ENCODE measurements at regions not wholly inside any gene's neighbourhood (a gene's known extent, or its start where the extent isn't known, plus 50 kb on each side); places are given as distances from the start of the nearest gene placed in this dataset.
"Not testable (repeated sequence)": the region's sequence is repeated elsewhere in the genome, so short reads cannot be mapped to it uniquely, and the experiment has no call there.

DNA sequence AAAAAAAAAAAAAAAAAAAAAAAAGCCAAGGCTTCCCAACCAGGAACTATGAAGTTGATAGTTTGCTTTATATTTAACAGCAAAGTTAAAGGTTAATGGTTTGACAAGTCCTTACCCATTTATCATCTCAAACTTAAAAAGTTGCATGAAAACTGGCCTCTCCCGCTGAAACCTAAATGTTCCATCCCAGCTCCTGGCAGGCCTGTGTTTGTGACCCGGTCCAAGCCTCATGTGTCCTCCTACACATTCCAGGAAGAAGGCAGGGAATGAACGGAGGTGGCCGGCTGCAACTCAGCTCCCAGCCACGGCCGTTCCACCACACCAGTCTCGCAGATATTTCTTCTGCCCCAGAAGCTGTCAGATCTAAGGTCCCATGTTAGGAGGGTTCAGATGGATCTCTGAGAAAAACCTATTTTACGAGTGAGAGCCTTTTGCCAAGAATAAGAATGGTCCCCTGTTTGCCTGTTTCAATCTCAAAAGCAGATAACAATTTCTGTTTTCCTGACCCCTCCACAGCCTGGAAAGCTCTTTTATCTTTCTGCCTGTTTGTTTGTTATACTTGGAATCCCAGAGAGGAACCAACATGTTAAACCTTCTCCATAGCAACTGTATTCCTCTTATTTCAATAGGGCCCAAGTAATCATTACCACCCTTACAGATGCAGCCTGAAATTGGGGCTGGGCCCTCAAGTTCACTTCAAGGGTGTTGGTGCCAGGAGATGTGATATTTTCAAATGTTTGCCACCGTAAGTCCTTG is 56.5 kb downstream of the KCTD12 start:
- peak; percentile 35 to 68 (median 46) for DNase-seq (ENCODE audit: low read depth in 4 of 4, low spot score in 3 of 4)

DNA sequence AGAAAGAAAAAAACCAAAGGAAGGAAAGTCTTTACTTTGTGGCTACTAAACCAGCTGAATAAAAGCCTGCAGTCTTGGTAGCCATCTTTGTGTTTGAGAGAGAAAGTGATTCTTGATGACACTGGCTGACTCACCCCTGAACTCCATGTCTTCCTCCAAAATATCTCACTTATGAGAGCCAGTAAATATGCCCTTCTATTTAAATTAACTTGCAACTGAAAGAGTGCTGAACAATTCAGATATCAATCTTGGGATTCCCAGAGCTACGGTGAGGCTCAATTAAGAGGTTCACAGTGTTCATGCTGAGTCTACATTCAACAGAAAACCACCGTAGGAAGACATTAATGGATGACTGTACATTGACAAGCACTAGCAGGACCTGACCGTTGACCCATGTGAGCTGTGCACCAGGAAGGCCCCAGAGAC is 57.9 kb downstream of the KCTD12 start:
- no peak for DNase-seq (ENCODE audit: low read depth in 4 of 4, low spot score in 3 of 4)

DNA sequence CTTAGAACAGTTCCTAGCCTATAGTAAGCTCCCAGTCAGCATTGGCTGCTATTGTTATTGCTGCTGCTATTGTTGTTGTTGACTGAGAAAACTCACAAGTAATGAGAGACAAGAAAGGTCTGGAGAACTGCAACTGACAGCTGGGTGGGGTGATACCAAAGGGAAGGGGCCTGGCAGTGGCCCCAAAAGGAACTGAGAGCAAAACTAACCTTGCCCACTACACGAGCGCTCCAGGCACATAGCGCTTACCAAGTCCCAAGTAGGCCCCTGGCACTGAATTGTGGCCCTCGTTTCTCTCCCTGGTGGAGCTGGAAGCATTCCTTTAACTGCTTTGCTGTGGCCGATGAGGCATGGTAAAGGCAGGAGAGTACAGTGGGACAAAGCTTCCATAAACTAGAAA is 59.7 kb downstream of the KCTD12 start:
- DNase-seq (ENCODE audit: low read depth in 4 of 4, low spot score in 3 of 4), result no peak

DNA sequence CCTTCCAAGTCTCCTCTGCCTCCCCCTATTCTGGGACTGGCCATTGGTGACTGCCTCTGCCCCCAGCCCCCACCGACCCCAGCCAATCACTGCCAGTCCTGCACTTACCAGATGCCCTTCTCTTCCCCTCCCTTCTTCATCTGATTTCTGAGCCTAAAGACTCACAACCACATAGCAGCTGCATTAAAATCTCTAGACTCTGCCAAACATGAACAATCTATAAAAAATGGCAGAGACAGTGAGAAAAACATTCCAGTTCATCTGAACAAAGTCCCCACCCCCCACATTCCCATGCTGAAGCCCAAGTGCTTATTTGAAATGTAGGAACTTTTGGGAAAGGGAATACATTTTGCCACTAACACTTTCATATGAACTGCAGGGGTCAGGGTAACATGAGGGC is 60.8 kb downstream of the KCTD12 start:
- DNase-seq (ENCODE audit: low read depth in 4 of 4, low spot score in 3 of 4), result no peak

DNA sequence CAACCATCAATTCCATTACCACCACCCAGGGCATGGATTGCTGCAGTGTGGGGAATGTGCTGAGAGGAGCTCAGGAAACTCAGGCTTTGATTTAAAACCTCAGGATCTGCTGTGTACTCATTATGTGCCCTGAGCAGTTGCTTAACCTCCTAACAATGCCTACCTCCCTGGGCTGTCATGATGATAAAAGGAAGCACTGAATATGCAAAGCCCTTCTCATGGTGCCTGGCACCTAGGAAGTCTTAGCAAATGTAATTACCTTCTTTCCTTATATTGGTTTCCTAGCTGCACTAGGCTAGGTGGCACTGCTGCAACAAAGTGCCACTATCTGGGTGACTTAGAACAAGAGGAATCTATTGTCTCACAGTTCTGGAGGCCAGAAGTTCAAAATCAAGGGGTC is 62.2 kb downstream of the KCTD12 start:
- no peak for DNase-seq (ENCODE audit: low read depth in 4 of 4, low spot score in 3 of 4)

DNA sequence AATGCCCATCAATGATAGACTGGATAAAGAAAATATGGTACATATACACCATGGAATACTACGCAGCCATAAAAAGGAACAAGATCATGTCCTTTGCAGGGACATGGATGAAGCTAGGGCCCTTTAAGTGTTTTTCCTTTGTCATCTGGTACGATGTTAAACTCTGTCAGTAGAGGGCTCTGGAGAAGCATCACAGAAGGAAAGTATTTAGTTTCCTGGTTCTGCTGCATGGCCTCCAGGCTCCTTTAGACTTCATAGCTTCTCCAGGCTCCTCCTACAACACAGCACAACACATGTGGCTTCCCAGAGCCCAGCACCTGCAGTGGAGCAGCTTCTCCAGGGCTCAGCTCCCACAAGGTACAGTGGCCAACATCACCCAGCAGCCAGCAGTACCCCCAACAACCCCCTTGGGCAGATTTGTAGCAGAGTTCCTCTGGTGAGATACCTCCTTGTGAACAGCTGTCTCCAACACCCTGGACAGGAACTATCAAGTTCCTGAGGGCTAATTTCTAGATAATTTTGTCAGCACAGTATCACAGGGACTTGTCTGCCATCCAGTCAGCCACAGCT is 63.4 kb downstream of the KCTD12 start:
- DNase-seq (ENCODE audit: low read depth in 4 of 4, low spot score in 3 of 4), result no peak

DNA sequence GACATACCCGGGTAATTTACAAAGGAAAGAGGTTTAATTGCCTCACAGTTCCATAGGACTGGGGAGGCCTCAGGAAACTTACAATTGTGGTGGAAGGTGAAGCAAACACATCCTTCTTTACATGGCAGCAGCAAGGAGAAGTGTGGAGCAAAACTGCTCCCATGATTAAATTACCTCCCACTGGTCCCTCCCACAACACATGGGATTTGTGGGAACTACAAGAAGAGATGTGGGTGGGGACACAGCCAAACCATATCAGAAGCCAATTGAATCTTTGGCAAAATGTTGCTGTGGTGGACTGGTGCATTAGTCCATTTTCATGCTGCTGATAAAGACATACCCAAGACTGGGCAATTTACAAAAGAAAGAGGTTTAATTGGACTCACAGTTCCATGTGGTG is 65.0 kb downstream of the KCTD12 start:
- not testable (repeated sequence) for DNase-seq (ENCODE audit: low read depth in 4 of 4, low spot score in 3 of 4)

DNA sequence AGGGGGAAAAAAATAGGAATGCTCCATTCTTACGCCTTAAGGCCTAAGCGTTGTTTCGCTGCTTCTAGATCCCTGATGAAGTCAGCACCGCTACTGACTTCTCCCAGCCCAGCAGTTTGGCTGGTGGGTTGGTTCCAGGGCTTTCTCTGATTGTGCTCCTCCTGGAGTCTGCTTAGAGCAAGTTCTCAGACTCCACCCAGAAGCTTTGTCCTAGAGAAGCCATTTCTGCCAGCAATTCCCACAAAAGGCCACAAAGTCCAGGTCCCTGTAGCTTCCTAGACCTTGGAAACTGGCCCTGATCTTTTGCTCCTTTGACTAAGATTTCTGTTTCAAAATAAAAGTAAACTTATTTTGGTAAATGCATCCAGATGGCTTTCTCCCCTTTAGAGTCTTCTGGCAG is 65.4 kb downstream of the KCTD12 start:
- DNase-seq (ENCODE audit: low read depth in 4 of 4, low spot score in 3 of 4), result no peak

DNA sequence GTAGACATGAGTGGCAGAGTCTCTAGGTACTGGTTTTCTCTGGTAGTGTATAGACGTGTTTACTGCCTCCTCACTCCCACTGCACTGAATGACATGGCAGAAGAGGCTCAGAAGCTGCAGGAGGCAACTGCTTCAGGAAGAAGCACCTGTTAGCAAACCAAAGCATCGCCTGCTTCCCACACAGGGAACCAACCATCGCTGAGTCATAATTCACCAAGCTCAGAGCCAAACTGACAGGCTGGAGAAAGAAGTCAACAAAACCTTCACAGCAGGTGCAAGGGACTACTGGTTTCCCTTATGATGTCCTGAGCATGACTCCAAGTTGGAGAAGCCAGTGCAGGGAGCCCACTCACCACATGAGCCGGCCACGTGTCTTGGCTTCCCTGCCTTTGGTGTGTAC is 69.8 kb downstream of the KCTD12 start:
- DNase-seq (ENCODE audit: low read depth in 4 of 4, low spot score in 3 of 4), result no peak

DNA sequence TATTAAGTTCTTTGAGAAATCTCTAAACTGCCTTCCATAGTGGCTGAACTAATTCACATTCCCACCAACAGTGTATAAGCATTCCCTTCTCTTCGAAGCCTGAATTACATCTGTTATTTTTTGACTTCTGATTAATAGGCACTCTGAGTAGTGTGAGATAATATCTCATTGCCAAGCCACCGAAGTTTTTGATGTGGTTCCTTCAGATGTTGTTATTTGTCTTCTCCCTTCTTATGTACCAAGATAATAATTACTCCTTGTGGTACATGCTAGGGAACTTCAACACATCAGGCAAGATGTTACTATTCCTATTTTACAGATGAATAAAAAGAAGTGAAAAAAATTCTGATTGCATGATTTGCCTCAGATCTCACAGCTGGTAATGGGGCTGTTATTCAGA is 70.9 kb downstream of the KCTD12 start:
- no peak for DNase-seq (ENCODE audit: low read depth in 4 of 4, low spot score in 3 of 4)

DNA sequence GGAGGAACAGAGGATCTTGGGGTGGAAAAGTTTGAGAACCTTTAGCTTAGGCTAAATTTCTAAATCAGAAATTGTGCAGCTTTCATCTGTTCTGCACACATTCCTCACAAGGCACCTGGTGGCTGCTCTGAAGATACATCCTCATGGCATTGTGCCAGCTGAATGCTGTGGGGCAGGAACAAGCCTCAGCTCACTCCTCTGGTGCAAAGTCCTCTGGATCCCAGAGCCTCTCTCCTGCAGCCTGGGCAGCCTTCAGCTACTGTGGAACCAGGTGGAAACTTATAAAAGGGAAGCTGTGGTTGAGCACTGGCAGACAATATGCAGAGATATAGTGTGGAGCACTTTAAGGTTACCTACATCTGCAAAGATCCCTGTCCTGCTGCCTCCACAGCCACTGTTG is 72.3 kb downstream of the KCTD12 start:
- no peak for DNase-seq (ENCODE audit: low read depth in 4 of 4, low spot score in 3 of 4)

DNA sequence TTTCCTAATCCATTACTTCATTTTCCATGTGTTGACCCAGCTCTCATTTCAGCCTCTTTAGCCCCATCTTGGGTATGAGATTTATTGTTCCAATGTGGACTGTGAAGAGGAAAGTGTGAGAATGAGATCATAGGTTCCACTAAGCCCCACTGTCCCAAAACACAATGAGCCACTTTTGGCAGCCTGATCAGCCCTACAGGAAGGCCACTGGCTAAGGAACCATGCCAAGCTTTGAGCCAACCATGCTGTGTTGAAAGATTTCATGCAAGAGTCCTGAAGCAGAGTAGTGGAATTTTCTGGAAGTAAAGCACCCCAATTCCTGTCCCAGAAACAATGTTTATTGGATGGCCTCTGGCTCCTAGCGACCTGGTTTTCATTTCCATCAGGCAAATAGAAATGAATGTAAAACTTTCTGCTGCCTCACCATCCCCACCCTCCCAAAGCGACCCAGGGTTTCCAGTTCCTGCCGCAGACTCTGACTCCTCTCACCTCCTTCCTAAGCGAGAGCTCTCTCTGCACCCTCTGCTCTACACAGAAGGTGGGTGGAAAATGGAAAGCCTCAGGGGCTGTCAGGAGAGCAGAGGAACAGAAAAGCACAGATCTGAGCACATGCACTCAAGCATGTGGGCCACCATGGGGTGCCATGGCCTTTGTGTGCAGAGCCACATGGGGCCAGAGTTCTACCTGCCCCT is 73.1 kb downstream of the KCTD12 start:
- no peak for DNase-seq (ENCODE audit: low read depth in 4 of 4, low spot score in 3 of 4)

DNA sequence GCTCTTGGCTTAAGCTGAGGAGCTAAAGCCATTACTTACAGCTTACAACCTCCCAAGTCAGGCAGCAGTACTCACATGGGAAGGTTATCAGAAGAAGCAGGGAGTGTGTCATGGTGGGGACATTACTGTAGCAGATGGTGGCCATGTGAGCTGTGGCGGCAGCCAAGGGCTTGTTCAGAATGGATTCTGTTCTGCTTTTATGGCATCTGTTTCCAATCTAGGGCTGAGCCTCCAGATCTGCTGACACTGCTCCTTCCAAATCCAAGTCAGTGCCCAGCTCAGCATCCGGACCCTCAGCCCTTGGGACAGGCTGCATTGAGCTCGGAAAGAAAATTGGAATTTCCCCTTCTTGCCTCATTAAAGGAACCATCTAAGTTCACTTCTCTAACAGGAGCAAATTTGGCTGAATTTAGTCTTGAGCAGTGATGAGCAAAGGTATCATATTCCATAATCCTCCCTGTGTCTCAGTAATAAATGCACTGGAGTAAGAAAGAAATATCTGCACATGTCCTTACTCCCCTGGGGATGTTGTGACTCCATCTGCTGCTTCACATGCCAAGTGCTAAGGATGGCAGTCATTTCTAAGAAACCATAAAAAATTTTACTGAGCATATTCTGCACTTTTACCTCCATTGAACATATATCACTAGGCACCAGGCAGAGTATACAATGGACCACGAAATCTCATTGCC is 73.9 kb downstream of the KCTD12 start:
- no peak for DNase-seq (ENCODE audit: low read depth in 4 of 4, low spot score in 3 of 4)

DNA sequence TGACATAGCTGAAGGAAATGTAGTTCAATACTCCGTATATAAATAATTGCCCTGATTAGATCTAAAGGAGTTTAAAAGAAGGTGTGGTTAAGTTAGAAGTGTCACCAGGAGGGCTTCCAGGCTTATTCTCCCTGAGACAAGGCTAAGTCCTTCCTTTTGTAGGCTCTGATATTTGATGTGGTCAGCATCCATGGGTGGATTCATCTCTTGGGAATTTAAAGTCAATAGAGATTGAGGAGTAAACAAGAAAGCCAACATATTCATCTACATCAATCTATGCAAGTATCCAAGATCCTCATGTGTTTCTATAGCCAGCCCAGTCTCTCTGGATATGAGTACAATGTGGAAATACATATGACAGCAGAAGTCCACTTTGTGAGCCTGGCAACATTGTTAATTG is 76.8 kb downstream of the KCTD12 start:
- no peak for DNase-seq (ENCODE audit: low read depth in 4 of 4, low spot score in 3 of 4)

DNA sequence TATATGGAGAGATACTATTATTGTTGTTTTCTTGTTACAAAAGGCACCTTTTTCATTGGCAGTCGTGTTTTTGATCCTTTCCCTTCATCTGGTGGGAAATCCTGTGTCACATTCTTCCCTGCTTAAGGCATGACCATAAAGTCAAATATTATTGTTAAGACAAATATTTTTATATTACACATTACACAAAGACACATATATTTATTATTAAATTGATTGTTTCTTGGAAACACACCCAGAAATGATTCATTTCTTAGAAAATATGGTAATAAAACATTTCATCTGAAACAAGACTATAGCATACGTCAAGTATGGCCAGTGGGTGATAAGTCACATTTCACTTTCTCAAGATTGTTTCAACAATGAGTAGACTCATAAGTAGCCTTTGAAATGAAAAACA is 77.3 kb downstream of the KCTD12 start:
- DNase-seq (ENCODE audit: low read depth in 4 of 4, low spot score in 3 of 4), result no peak

DNA sequence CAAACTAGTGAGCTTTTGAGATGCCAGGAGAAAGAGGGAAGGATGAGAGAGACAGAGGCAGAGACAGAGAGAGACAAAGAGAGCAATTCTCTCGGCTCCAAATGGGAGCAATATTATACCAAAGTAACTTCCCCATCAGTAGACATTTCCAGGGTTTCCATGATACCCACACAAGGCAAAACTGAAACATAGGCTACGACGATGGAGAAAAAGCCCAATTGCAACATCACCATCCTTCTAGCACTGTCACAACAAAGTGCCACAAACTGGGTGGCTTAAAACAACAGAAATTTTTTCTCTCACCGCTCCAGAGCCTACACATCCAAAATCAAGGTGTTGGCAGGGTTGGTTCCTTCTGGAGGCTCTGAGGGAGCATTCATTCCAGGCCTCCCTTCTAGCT is 81.4 kb downstream of the KCTD12 start:
- no peak for DNase-seq (ENCODE audit: low read depth in 4 of 4, low spot score in 3 of 4)

DNA sequence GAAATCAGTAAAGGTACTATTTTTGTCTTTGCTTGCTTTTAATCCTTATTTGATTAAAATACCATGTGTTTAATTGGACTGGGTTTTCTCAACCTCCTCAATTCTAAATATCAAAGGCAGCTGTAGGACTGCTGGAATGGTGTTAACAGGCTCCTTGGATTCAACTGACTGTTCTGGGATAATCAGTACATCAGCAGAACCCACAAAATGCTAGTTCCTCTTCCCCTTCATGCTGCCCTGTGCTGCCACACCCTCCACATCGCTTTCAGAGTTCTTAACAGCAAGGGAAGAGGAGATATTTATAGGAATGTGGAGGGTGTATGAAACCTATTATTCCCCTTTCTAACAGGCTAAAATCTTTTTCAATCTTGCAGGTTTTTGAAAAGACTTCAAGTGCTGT is 82.4 kb downstream of the KCTD12 start:
- DNase-seq (ENCODE audit: low read depth in 4 of 4, low spot score in 3 of 4), result no peak

DNA sequence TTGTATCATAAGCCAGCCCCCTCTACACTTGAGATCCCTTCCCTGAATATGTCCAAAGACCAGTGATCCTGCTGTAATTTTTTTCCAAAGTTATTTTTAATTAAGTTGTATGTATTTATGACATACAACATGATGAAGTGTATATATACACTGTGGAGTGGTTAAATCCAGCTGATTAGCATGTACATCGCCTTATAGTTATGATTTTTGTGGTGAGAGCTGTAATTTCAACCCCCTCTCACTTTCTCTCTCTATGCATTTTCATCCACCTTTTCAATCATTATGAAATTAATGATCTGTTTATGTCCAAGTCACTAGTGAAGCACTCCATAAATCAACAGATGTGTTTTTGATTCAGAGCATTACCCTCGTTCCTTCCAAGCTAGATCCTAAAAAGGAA is 85.3 kb downstream of the KCTD12 start:
- no peak for DNase-seq (ENCODE audit: low read depth in 4 of 4, low spot score in 3 of 4)

DNA sequence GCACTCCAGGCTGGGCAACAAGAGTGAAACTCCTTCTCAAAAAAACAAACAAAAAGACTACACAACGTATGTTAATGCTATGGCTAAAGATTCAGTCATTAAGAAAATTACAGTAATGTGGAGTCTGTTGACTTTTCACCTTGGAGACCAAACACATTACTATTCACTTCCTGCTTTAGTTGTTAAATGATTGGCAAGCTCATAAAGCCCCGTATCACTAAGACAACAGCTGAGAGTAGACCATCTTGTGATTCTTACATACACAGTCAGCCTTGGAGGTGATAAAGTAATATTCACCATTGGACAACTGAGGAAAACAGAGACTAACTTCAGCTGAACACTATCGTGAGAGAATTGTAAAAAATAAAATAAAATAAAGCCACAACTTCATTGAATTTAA is 86.5 kb downstream of the KCTD12 start:
- peak in 2 of 4 donors; percentile 27 to 42 for DNase-seq (ENCODE audit: low read depth in 4 of 4, low spot score in 3 of 4)

DNA sequence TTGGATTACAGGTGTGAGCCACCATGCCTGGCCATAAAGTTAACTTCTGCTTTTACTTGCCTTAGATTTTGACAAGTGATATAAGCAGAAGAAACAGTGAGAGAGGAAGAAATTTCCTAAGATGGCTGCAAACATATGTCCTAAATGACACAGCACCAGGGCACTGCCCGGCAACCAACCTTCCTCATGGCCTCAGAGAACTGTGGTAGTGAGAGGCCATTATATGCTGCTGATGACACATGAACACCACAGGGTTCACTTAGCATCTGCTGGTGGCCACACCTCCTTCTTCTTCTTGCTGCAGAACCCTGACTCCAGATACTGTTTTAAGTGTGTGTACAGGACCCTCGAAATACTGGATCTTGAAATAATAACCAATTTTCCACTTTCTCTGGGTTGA is 88.2 kb downstream of the KCTD12 start:
- no peak for DNase-seq (ENCODE audit: low read depth in 4 of 4, low spot score in 3 of 4)

DNA sequence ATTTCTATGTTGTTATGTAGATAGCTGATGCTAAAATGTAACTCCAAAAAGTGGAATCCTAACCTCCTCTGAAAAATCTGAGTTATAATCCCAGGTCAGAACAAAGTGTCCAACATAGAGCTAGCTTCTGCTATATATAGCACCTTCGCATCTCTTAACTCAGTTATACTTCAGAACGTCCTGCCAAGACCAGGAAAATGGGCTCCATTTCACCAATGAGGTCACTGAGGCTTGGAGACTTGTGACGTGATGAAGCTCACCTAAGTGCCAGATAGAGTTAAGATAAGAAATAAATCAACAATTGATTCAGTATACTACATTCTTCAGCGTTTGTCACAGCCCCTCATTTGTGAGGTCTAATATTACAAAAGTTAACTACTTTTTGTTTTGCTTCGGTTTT is 88.8 kb downstream of the KCTD12 start:
- no peak for DNase-seq (ENCODE audit: low read depth in 4 of 4, low spot score in 3 of 4)

DNA sequence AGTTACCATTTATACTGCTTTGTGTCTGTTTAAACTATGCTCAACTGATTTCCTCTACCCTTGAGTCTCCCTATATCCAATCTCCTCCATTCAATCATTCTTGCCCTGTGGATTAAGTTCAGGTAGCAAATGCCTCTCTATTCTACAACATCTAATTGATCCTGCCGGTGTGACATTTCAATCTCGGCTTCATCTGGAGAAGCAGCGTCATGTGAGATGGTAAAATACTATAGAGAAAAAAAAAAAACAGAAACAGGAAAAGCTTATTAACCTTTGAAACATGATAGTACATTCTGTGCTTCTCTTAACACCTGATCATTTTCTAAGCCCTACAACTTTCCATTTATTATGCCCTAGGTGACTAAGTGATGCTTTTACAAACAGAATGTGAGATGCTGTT is 89.4 kb downstream of the KCTD12 start:
- no peak for DNase-seq (ENCODE audit: low read depth in 4 of 4, low spot score in 3 of 4)

Measured in right renal pelvis (tissue), 4 donors.